ENCODE measurements at regions not wholly inside any gene's neighbourhood (a gene's known extent, or its start where the extent isn't known, plus 50 kb on each side); places are given as distances from the start of the nearest gene placed in this dataset.

DNA sequence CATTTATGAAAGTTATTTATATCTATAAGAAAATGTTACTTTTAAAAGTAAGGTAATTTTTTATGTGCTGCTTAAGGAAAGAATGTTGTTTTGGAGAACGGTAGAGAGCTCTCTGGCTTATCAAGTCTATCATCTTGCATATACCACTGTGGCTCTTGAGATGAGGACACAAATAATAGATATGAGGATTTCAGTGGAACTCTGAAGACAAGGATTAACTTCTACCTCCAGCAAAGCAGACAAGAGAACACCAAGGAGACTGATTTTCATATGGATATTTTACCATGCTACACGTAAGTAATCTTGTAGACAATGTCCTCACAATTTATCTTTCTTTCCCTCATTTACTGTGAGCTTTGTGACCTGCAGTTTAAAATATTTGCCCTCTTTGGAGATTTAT lies 557.5 kb upstream of the NDST4 start:
- TF ChIP-seq, protein P1, sequence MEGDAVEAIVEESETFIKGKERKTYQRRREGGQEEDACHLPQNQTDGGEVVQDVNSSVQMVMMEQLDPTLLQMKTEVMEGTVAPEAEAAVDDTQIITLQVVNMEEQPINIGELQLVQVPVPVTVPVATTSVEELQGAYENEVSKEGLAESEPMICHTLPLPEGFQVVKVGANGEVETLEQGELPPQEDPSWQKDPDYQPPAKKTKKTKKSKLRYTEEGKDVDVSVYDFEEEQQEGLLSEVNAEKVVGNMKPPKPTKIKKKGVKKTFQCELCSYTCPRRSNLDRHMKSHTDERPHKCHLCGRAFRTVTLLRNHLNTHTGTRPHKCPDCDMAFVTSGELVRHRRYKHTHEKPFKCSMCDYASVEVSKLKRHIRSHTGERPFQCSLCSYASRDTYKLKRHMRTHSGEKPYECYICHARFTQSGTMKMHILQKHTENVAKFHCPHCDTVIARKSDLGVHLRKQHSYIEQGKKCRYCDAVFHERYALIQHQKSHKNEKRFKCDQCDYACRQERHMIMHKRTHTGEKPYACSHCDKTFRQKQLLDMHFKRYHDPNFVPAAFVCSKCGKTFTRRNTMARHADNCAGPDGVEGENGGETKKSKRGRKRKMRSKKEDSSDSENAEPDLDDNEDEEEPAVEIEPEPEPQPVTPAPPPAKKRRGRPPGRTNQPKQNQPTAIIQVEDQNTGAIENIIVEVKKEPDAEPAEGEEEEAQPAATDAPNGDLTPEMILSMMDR (IDR thresholded peaks at IDR 0.05): no peak
- TF ChIP-seq POLR2AphosphoS5 (IDR thresholded peaks at IDR 0.05): no peak

All from sigmoid colon (tissue), 4 donors.